BJ (cell line): ENCODE measurements at regions not wholly inside any gene's neighbourhood (a gene's known extent, or its start where the extent isn't known, plus 50 kb on each side); places are given as distances from the start of the nearest gene placed in this dataset.

Experiments
- CTCF ChIA-PET: fragments of 350-600 bp; formaldehyde crosslinking; extraction: SDS; loops from one replicate; lab custom pipeline; 2021; ENCODE audit warnings: antibody characterized with exemption, inconsistent platforms; lab: Yijun Ruan, JAX
- POLR2A ChIA-PET: fragments of 300-600 bp; sonication (Branson Sonifier 250); formaldehyde crosslinking; extraction: SDS; loops from one replicate; lab custom pipeline; 2021; ENCODE audit warnings: antibody characterized with exemption; lab: Charles Lee
- DNase-seq: peaks from one replicate; pipeline ENCODE4 v3.0.0-alpha.2; 2011; ENCODE audit warnings: low read depth
- H3K27me3 ChIP-seq: 2 replicates; pipeline ENCODE4 v1.6.0; 2011; ENCODE audit warnings: low read length; ENCODE audit not compliant: control insufficient read depth, insufficient read depth
- H3K36me3 ChIP-seq: 2 replicates; pipeline ENCODE4 v1.5.1; 2011; ENCODE audit warnings: low read length; ENCODE audit not compliant: control insufficient read depth, insufficient read depth
- H3K4me3 ChIP-seq: 2 replicates; pipeline ENCODE4 v1.5.1; 2011; ENCODE audit warnings: low read depth, mild to moderate bottlenecking, control low read depth, low read length
- TF ChIP-seq, protein P1 (sequence below): IDR thresholded peaks from 2 replicates; pipeline ENCODE4 v1.5.1; 2011; ENCODE audit warnings: low read depth, mild to moderate bottlenecking, control low read depth, inconsistent platforms, low read length, moderate library complexity; ENCODE audit not compliant: insufficient read depth

DNA sequence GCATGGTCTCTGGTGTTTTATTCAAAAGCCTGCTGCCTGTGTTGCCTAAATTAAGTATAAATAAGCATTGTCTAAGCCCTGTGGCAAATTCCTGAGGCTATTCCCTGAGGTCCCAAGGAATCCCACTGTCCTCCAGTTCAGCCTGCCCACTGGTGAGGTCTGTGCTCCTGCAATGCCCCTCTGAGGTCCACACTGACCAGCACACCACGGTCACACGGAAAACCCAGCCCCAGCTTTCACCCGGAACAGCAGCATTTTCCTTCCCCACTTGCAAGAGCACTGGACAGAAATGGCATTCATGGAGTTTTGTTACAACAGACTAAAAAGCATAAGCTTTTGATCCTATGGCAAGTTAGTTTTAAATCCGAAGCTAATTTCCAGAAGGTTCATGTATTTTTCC is 234.0 kb downstream of the KLF13 start:
- H3K36me3 ChIP-seq = no peaks in the 10 kb centered on the region
- ChIA-PET CTCF (no interaction called here), POLR2A (no interaction called here)
- TF ChIP-seq, protein P1, sequence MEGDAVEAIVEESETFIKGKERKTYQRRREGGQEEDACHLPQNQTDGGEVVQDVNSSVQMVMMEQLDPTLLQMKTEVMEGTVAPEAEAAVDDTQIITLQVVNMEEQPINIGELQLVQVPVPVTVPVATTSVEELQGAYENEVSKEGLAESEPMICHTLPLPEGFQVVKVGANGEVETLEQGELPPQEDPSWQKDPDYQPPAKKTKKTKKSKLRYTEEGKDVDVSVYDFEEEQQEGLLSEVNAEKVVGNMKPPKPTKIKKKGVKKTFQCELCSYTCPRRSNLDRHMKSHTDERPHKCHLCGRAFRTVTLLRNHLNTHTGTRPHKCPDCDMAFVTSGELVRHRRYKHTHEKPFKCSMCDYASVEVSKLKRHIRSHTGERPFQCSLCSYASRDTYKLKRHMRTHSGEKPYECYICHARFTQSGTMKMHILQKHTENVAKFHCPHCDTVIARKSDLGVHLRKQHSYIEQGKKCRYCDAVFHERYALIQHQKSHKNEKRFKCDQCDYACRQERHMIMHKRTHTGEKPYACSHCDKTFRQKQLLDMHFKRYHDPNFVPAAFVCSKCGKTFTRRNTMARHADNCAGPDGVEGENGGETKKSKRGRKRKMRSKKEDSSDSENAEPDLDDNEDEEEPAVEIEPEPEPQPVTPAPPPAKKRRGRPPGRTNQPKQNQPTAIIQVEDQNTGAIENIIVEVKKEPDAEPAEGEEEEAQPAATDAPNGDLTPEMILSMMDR = no peak
- DNase-seq = no peak
- H3K4me3 ChIP-seq = no peak overlapping the region
- no peaks in the 10 kb centered on the region; the same call in 1 of the 2 replicates for H3K27me3 ChIP-seq

- DNase-seq = no peak
- H3K4me3 ChIP-seq = no peak overlapping the region
- ChIA-PET CTCF (no interaction called here), POLR2A (no interaction called here)
- no peaks in the 10 kb centered on the region; the same call in 1 of the 2 replicates for H3K27me3 ChIP-seq
- TF ChIP-seq, protein P1 = no peak
- H3K36me3 ChIP-seq = no peaks in the 10 kb centered on the region
These were observed 234.5 kb downstream of the KLF13 start for GRCh38 chr15:31561156-31561555.

DNA sequence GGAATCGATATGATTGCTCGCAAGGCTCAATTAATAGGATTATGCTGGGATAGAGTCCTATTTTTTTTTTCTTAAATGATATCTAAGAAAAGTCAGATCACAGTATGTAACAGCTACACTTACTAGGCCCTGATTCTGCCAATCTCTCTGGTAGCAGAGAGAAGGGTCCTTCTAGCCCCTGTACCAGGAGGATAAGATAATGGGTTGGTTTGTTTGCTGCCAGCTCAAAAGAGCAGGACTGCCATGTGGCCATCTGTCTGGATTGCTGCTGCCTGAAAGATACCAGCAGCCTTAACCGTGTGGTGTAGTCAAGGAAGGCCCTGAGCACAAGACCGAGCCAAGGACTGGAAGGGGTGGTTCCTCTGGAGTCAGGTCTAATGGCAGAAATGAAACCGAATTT is 236.4 kb downstream of the KLF13 start:
- DNase-seq = no peak
- H3K36me3 ChIP-seq = no peaks in the 10 kb centered on the region
- TF ChIP-seq, protein P1 = no peak
- no peak overlapping the region for H3K4me3 ChIP-seq
- ChIA-PET CTCF (no interaction called here), POLR2A (no interaction called here)
- H3K27me3 ChIP-seq = no peaks in the 10 kb centered on the region

- Histone ChIP-seq H3K36me3 (no peaks in the 10 kb centered on the region), H3K27me3 (no peaks in the 10 kb centered on the region), H3K4me3 (no peak overlapping the region)
- TF ChIP-seq, protein P1 = no peak
- POLR2A ChIA-PET = no interaction called here
- CTCF ChIA-PET = no interaction called here
- no peak for DNase-seq
These were observed 236.8 kb downstream of the KLF13 start for GRCh38 chr15:31563421-31563820.

- no peaks in the 10 kb centered on the region for H3K36me3 ChIP-seq
- POLR2A ChIA-PET = no interaction called here
- DNase-seq = no peak
- H3K4me3 ChIP-seq = no peak overlapping the region
- TF ChIP-seq, protein P1 = no peak
- CTCF ChIA-PET = no interaction called here
- no peaks in the 10 kb centered on the region for H3K27me3 ChIP-seq
These were observed 241.2 kb downstream of the KLF13 start for GRCh38 chr15:31567861-31568260.
